ENCODE measurements at regions not wholly inside any gene's neighbourhood (a gene's known extent, or its start where the extent isn't known, plus 50 kb on each side); places are given as distances from the start of the nearest gene placed in this dataset.

DNA sequence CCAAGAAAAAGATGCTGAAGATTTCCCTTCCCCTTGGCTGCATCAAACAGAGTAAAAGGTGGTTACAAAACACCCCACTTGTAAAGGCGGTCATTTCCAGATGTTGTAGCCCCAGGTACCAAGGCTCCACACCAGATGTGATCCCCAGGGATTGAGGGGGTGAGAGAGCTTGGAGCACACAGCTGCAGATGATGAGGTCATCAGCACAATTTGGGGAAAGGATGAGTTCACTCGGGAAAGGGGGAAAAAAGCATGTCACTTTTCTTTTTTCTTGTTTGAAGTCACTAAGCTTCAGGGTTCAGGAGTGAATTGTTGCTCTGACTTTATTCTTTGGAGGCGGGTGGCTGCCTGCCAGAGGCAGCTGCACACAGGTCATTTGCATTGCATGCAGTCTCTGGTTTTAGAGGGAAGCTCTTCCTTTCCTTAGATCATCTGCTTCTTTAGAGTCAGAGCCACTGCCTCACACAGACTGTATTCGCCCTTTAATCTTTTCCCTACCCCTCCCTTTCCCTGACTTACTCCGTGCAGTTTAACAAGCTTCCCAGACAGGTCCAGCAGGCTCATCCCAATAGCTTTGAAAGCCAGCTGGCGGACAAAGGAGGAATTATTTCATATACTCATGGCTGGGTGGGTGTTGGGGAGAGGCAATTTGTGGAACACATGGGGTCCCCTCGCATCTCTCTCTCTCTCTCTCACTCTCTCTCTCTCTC, 409.3 kb upstream of the SLC24A2 start:
- no peak for DNase-seq (ENCODE audit: low spot score)

DNA sequence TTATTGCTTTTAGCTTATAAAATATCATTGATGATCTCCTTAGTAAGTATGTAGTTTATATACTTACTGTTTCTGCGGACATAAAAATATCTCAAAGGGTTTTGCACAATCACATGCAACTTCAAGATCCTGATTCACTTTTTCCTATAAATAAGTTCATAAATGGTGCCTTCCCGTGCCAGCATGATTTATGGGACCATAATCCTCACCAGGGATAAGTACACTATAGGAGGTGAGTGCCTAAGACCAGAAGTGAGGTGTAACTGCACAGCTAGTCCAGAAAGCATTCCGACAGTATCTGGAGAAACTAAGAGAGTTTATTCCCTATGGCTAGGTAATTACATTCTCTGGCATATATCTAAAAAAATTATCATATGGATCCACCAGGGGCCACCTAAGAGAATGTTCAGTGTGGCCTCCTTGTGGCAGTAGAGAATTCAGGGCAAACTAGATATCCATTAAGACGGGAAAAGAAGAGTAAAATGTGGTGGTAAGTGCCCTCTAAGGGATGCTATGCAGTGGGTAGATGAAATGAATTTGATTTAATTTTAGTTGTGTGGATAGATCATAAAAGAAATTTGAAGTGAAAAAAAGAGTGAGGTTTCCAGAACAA, 402.5 kb upstream of the SLC24A2 start:
- no peak for DNase-seq (ENCODE audit: low spot score)

DNA sequence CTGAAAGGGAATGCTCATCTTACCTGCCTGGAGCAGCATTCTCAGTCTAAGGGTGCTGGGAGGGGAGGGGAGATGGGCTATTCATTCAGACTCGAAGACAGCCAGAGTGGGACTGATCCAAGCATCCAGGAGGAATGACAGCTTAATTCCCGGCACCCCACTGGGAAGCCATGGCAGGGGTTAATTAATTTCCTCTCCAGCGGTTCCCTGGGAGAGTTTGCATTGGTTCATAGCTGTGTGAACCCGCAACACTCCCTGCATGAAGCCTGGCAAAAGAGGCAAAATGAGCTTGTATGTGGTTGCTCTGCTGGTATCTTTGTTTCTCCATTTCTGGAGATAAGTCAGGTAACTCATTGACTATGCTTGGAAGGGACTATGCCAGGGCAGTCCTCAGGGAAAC, 401.0 kb upstream of the SLC24A2 start:
- DNase-seq (ENCODE audit: low spot score) = no peak

DNA sequence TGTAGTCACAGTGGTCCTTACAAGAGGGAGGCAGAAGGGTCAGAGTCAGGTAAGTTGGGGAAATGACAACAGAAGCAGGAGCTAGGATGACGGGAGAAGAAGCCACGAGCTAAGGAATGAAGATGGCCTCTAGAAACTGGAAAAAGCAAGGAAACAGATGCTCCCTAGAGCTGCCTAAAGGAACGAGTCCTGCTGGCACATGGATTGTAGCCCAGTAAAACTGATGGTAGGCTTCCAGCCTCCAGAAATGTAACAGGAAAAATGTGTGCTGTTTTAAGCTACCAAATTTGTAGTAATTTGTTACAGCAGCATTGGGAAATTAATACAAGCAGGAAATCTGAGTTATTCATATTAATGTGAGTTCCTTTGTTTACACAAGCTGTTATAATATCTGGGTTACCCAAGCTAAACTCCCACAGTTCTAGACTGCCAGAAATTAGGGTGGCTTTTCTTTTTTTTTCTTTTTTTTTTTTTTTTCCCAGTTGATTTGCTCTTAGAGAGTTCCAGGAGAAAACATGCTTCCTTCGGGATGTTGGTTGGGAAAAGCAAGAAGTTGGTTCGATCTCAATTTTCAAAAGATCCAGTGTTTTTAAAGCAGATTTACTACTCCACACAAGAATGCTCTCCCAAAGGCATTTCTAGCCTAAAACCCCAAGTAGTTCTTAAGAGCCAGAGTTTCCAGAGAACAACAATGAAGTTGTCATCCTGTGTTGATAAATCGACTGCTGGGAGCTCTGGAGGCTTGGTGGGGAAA, 400.0 kb upstream of the SLC24A2 start:
- DNase-seq (ENCODE audit: low spot score) = no peak

DNA sequence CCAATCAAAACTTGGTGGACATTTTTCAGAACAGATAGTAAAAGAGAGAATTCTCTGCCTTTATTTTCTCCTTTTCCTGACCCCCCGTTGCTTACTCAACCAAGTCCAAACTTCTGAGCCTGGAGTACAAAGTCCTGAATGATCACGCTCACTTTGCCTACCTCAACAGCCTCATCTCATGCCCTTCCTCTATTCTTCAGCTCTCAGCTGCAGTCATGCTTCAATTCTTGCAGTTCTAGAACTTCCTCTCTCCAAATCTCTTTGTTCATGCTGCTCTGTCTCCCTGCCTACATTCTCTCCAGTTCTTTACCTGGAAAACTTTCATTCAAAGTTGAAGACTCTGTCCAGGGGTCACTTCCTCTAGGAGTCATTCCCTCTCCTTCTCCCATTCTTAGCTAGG, 398.5 kb upstream of the SLC24A2 start:
- DNase-seq (ENCODE audit: low spot score) = no peak

DNA sequence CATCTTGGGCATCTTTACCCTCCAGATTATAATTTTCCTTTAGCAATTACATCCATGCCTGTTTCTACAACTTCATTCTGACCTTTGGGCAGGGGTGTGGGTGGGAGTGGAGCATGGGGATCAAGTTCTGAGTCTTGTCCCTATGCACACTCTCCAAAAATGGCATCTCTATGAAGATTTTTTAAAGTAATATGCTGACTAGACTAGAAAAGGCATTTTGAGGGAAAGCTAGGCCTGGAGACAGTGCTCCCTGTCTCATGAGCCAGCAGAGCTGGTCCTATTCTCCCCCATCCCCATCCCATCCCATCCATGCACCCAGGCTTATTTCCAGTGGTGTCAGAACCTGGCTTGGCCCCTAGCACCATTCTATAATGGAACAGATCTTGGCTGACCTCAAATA, 398.0 kb upstream of the SLC24A2 start:
- no peak for DNase-seq (ENCODE audit: low spot score)

DNA sequence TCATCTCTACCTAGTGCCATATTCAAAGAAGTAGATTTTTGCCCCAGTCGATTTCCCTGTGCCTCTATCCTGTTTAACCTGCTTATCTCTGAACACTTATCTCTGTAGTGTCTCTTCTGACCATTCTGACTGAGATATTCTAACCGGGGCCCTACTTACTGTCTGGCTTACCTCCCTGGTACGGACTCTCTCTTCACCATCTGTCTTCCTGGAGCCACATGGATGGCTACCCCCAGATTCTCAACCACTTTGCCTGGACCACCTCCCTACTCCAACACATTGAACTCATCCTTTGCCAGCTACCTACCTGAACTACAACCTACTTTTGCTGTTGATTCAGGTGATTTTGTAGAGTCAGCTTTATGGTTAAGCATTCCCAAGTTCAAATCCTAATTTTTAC, 397.4 kb upstream of the SLC24A2 start:
- no peak for DNase-seq (ENCODE audit: low spot score)

DNA sequence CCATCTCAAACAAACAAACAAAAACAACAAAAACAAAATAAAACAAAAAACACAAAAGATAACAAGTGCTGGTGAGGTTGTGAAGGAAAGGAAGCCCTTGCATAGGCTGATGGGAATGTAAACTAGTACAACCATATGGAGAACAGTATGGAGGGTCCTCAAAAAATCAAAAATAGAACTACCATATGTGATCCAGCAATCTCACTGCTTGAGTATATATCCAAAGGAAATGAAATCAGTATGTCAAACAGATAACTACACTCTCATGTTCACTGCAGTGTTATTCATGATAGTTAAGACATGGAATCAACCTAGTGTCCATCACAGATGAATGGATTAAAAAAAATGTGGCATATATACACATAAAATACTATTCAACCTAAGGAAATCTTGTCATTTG, 395.7 kb upstream of the SLC24A2 start:
- DNase-seq (ENCODE audit: low spot score) = no peak

DNA sequence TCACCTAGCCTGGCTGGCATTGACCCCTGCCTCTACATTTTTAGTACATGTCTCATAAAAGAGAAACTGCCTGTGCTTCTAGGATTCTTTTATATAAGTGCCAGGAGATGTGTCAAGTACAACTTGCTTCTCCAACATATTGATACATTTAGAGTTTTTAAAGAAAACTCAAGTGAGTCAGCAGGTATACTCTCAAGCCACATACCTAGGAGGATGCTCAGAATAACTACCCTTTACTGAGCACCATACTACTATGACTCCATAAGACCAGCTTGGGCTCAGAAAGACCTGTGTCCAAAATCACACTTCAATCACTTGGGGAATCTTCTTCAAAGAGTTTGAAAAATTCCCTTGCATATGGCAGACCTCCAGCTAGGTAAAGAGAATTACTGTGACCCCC, 389.8 kb upstream of the SLC24A2 start:
- no peak for DNase-seq (ENCODE audit: low spot score)

DNA sequence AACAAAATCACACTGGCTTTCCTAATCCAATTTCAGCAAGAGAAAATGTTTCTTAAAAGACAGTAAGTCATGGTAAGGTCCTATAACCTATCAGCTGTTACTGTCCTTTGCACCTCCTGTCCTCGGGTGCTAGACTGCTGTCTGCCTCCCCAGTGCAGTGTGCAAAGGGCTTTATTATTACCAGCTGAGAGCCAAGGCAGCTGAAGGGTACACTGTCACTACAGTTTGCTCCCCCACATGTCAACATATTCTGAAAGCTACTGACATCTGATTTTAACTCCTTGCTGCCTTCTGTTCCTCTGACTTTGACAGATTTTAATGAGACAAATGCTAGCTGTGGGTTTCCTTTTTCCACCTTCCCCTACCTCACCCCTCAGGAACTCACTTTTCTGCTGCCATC, 389.4 kb upstream of the SLC24A2 start:
- DNase-seq (ENCODE audit: low spot score) = no peak

DNA sequence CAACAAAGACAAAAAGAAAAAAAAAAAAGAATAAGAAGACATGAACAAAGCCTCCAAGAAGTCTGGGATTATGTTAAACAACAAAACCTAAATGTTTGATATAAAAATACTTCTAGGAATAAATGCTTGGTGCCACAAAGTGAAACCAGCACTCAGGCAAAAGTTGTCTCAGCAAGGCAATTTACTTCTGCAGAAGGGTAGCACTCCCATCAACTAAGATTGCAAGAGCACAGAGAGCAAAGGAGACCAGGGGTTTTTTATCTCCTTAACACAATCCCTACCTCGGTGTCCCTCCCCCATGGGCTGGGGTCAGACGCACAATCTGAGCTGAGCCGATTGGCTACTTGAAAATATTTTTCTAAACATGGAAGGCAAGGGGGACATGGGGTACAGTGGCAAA, 381.3 kb upstream of the SLC24A2 start:
- DNase-seq (ENCODE audit: low spot score) = no peak

DNA sequence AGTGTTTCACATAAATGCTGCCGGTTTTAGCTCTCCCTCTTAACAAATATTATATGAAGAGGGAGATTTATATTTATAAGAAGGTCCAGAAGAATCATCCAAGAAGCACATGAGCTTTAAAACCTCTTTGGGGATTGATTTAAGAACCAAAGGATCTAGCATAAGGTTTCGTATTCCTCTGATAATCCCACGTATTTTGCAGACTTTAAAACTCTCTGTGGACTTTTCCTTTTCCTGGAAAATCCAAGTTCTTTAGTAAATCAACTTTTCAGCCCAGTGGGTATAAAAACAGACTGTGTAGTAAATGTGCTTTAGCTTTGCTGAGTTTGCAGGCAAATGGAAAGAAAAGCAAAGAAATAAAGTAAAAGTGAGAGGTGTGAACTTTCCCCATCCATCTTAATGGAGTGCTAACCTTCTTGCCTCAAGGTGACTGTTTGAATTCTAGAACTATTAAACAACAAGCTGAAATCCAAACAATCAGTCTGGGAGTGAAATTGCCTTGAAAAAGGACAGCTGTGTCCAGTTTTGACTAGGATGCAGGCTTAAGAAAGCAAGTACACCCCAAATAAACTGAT, 363.4 kb upstream of the SLC24A2 start:
- DNase-seq (ENCODE audit: low spot score) = no peak

DNA sequence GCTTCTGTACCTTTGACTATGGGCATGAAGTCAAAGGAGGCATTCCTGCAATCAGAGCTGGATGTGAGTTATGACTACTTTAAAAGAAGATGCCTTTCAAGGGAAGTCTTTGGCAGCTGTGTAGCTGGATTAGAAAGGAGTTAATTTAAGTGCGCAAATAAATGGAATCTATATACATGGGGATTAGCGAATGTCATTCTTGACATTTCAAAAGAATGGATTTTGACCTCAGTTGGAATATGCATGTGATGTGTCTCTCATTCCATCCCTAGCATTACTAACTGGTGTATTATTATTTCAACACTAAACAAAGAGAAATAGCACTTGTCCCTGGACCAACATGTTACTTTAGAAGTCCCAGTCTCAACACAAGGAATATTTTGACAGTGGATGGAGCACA, 359.6 kb upstream of the SLC24A2 start:
- no peak for DNase-seq (ENCODE audit: low spot score)

DNA sequence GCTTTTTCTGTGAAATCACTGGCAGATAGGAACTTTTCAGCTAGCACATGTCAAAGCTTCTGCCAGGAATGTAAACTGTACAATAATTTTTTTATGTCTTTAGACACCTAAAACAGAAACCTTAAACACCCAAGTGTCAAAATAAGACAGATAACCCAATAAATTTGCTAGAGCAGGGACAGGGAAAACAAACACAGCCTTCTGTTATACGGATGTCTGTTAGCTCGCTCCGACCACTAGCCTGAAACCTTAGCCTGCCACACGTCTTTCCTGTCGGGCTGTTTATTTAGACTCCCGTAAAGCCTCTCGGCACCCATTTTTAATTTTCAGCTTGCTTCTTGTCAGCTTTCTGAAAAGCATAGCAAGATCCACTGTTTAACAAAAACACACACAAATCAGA, 355.4 kb upstream of the SLC24A2 start:
- DNase-seq (ENCODE audit: low spot score) = no peak

DNA sequence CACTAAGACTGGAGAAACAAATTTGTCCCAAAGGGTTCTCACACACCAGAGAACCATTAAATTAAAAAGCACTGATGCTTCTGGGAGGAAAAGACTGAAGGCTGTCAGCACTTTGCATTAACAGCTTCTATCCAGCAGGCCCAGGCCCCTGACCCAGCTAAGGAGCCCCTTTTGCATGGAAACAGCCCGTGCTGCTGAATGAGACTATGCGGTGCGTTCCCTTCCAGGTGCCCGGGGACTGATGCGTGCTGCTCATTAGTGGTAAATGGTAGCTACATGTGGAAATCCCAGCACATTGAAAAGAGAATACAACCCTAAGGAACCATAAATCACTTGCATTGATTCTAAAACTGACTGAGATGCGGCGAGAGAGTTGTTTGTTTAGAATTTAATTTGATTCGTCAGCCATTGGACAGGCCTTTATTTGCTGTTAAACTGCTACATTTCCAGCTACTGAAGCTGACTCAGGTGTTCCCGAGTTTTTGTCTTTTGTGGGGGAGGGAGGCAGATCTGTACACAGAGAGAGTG, 351.0 kb upstream of the SLC24A2 start:
- no peak for DNase-seq (ENCODE audit: low spot score)

DNA sequence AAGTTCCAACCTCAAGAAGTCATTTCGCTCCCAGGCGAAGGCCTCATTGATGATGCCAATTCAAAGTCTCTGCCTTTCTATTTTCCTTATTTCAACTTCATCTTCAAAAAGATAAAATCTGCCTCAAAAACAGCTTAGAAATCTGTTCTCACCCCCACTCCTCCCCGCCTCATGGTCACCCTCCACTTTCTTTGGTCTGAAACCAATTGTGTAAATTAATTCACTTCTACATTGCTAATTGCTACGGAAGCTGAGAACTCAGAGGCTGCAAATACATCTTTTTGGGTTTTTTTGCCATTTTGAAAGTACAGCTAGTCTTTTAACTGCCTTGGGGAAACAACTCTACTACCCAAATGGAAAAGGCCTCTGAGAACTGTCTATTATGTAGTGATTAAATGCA, 350.0 kb upstream of the SLC24A2 start:
- no peak for DNase-seq (ENCODE audit: low spot score)

DNA sequence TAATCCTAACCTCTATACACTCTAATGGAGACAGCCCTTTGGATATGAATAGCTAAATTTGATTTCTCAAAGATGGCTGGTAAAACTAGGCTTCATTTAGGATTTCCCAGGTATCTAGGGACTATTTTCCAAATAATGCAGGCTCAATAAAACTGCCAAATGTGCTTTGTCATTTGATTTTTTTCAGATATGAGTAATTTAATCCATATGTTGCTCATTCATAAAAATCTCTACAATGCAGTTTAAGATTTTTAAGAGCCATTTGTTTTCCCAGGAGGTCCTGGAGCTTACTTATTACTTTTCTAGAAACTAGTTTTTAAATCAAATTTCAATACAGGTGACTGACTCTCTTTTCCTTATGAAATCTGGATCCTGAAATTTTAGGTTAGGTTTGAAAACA, 349.3 kb upstream of the SLC24A2 start:
- no peak for DNase-seq (ENCODE audit: low spot score)

DNA sequence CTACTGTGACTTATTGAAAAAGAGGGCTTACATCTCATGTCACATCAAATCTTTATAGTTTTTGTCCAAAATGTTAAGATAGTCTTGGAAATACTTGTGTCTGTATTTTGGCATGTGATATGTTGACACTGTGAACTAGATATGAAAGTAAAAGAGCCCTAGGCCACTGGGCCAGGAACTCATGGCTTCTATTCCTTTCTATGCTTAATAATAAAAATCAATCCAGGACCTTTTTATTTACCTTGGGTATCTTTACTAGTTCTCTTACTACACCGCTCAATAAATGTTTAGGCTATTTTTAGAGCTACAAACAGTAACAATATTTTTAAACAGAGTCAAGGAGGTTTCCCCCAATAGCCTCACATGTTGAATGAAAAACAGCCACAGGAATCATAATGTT, 348.6 kb upstream of the SLC24A2 start:
- DNase-seq (ENCODE audit: low spot score) = no peak

DNA sequence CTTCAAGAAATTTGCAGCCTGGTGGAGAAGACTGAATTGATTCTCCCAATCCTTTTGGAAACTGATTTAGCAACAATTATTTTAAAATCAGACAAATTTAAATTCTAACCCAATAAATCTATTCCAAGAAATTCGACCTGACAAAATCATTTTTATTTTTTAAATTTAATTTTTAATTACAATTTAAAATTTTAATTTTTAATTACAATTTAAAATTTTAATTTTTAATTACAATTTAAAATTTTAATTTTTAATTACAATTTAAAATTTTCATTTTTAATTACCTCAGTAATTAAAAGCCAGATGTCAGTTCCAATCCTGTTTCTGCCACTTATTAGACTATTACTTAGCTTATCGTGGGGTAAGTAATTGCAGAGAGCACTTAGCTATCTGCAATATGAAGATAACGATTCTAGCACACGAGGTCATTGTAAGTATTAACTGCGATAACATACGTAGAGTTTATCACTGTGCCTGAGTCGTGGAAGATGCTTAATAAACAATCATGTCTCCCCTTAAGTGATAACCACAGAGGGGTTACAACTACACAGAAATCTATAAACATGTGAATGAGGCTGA, 346.4 kb upstream of the SLC24A2 start:
- no peak for DNase-seq (ENCODE audit: low spot score)

DNA sequence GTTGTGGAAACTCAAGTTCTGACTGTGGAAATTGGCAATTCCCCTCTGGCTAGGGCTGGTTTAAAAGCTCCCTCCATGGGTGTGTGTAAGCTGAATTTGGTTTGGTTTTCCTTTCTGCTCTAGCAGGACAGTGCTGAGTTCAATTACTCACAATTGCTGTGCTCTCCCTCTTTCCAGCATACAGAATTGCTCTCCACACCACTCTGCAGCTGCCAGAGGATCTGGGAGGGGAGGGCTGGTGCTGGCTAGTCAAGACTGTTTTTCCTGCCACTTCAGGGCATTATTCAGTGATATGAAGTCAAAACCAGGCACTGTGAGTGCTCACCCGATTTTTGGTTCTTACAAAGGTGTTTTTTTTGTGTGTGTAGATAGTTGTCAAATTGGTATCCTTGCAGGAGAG, 336.9 kb upstream of the SLC24A2 start:
- no peak for DNase-seq (ENCODE audit: low spot score)

DNA sequence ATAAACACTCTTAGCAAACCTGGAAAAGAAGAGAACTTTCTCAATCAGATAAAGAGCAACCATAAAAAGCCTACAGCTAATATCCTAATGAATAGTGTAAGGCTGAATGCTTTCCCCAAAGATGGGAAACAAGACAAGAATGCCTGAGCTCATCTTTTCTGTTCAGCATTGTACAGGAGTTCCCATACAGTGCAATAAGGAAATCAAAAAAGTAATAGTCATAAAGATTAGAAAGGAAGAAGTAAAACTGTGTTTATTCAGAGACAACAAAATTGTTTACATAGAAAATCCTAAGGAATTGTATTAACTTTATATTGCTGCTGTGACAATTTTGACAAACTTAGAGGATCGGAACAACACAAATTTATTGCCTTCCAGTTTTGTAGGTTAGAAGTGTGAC, 330.7 kb upstream of the SLC24A2 start:
- no peak for DNase-seq (ENCODE audit: low spot score)

DNA sequence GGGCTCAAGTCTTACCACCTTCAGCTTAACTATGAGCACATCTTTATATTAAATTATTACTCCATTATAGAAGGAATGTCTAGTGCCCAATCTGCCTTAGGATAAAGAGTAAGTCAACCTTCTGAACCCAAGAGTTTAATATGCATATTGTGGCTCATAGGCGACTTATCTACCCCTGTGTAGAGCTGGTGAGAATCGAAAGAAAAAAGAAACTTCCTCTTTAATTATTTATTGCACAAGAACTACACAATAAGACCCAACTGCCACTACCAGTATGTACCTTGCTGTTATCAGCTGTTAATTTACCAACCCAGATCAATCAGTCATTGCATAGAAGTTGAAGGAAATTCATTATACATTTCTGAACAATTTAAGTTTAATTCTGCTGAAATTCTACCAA, 329.1 kb upstream of the SLC24A2 start:
- DNase-seq (ENCODE audit: low spot score) = no peak

DNA sequence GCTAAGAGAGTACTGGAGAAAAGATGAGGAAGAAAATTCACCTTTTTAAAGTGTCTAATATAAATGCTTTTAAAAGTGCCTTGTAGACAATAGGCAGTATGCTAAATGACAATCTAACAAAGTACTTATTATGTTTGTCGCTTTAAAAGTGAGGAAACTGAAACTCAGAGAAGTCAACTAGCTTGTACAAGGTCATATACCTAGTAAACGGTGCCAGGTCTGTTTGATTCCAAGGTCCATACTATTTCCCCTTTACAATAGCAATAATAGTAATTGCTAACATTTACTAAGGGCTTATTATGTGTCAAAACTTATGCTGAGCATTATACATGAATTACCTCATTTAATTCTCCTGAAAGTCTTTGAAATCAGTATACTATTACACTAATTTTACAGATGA, 328.6 kb upstream of the SLC24A2 start:
- DNase-seq (ENCODE audit: low spot score) = no peak
